Muscle of arm (tissue), 1 donor: ENCODE measurements at regions not wholly inside any gene's neighbourhood (a gene's known extent, or its start where the extent isn't known, plus 50 kb on each side); places are given as distances from the start of the nearest gene placed in this dataset.
"Not testable (repeated sequence)": the region's sequence is repeated elsewhere in the genome, so short reads cannot be mapped to it uniquely, and the experiment has no call there.

Experiments
- DNase-seq: peaks from one replicate; pipeline ENCODE4 v3.0.0-alpha.2; 2013

GRCh38 chr11:80778432-80778831, 1337.6 kb upstream of the TENM4 start:
- no peak for DNase-seq

GRCh38 chr11:80773919-80774318, 1333.1 kb upstream of the TENM4 start:
- no peak for DNase-seq

- no peak for DNase-seq
Measured at GRCh38 chr11:80771017-80771416, 1330.2 kb upstream of the TENM4 start.

GRCh38 chr11:80758787-80759186, 1318.0 kb upstream of the TENM4 start:
- no peak for DNase-seq

- DNase-seq: no peak
Measured at GRCh38 chr11:80748207-80748925, 1307.5 kb upstream of the TENM4 start.

GRCh38 chr11:80746300-80746699, 1305.5 kb upstream of the TENM4 start:
- DNase-seq: no peak

GRCh38 chr11:80745416-80745815, 1304.6 kb upstream of the TENM4 start:
- DNase-seq: no peak

GRCh38 chr11:80733790-80734189, 1293.0 kb upstream of the TENM4 start:
- no peak for DNase-seq

GRCh38 chr11:80733361-80733760, 1292.5 kb upstream of the TENM4 start:
- DNase-seq: no peak

- no peak for DNase-seq
Measured at GRCh38 chr11:80727315-80727714, 1286.5 kb upstream of the TENM4 start.

GRCh38 chr11:80726236-80726635, 1285.4 kb upstream of the TENM4 start:
- no peak for DNase-seq

GRCh38 chr11:80724366-80724765, 1283.5 kb upstream of the TENM4 start:
- no peak for DNase-seq

- DNase-seq: no peak
Measured at GRCh38 chr11:80722629-80723028, 1281.8 kb upstream of the TENM4 start.

GRCh38 chr11:80720295-80720694, 1279.5 kb upstream of the TENM4 start:
- no peak for DNase-seq

- no peak for DNase-seq
Measured at GRCh38 chr11:80719292-80719646, 1278.4 kb upstream of the TENM4 start.

GRCh38 chr11:80718611-80719291, 1277.9 kb upstream of the TENM4 start:
- no peak for DNase-seq

- DNase-seq: no peak
Measured at GRCh38 chr11:80702264-80702663, 1261.4 kb upstream of the TENM4 start.

- no peak for DNase-seq
Measured at GRCh38 chr11:80700386-80700785, 1259.6 kb upstream of the TENM4 start.

- not testable (repeated sequence) for DNase-seq
Measured at GRCh38 chr11:80699406-80700177, 1258.8 kb upstream of the TENM4 start.

GRCh38 chr11:80698637-80699036, 1257.8 kb upstream of the TENM4 start:
- no peak for DNase-seq

GRCh38 chr11:80694385-80694784, 1253.6 kb upstream of the TENM4 start:
- DNase-seq: no peak

GRCh38 chr11:80687941-80688340, 1247.1 kb upstream of the TENM4 start:
- DNase-seq: no peak

- DNase-seq: no peak
Measured at GRCh38 chr11:80686889-80687288, 1246.1 kb upstream of the TENM4 start.
